ENCODE measurements at regions not wholly inside any gene's neighbourhood (a gene's known extent, or its start where the extent isn't known, plus 50 kb on each side); places are given as distances from the start of the nearest gene placed in this dataset.

GRCh38 chr1:93013145-93014065 is 52.1 kb upstream of the DIPK1A start:
- intact Hi-C loops (cut with micrococcal nuclease): no loop called here

- intact Hi-C loops (cut with micrococcal nuclease): no loop called here
Measured at GRCh38 chr1:93014168-93014567, 52.9 kb upstream of the DIPK1A start.

DNA sequence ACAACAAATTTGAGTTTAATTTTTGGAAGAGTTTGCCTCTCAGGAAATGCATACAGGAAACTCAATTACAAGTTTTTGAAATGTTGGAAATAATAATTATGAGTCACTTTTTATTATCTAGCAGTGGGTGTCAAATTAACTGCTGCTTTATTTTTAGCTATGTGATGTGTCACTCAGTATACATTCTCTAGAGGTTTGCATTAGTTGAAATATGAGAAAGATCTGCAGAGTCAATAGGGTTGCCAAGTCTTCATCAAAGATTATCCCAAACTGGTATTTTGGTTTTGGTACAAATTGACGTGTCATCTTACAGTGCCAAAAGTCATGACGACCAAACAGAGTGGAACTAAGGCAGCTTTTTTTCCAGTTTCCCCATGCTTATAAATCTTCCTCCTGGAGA is 54.3 kb upstream of the DIPK1A start:
- intact Hi-C loops (cut with micrococcal nuclease): no loop called here

DNA sequence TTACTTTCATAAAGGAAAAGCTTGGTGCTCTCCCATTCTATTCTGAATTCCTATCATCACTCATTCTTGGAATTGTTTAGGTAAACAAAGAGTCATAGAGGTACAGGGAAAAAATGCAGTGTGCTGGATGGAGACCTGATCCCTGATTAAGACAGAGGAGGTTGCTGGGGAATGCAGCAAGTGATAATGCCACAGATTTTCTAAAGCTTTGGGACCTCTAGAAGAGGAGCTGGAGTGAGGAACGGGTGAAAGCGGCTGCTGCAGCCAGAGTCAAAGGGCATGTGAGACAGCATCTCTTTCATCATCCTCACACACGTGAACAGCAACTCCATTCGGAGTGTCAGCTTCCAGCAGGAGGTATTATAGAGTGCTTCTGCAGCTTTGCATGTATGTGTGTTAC is 54.9 kb upstream of the DIPK1A start:
- intact Hi-C loops (cut with micrococcal nuclease): no loop called here

DNA sequence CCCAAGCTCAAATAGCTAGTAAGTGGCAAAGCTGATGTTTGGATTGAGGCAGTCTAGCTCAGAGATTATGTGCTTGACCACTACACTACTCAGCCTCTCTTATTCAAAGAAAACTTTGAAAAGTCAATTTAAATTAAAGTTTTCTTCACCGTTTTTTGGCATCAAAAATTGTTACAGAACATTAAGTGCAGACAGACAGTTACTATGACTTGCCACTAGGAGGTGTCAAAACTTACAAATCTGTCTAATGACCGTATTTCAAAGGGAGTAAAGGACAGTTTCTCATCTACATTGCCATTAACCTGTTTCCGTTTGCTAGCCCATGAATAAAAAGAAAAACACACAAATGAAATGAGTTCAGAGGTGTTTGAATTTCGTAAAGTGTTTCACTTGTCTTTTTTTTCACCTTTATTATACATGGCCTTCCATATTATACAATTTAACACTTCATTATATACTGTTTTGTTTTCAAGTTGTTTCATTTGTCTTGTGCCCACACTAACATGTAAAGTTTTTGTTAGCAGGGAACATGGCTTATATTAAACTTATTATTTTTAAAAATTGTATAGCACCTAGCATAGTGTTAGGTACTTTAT is 57.4 kb upstream of the MTF2 start:
- intact Hi-C loops (cut with micrococcal nuclease): loop anchor here (1.0 to 10.0 kb wide), 8 partner anchors 21 to 823 kb away; partner anchors contain the start of genes CCDC18, MTF2 and TMED5

DNA sequence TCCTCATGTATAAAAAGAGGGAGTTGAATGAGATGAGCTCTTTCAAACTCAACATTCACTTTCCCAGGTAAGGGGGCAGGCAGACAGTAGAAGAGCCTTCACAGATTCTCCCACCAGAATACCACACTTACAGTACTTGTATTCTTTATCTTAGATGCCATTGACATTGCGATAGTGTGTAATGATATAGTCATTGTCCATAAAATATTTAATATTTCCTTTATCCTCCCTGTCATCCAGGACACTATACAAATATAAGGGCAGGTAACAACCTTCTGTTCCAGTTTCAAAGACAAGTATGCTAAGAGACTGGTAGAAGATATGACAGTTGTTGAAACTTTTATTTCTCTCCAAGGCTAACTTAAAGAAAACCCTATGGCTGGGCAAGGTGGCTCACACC is 56.5 kb upstream of the MTF2 start:
- intact Hi-C loops (cut with micrococcal nuclease): loop anchor here (5.0 to 10.0 kb wide), 2 partner anchors 105 to 822 kb away; no protein-coding TSS in a partner anchor

- intact Hi-C loops (cut with micrococcal nuclease): loop anchor here (5.0 to 10.0 kb wide), 2 partner anchors 104 to 822 kb away; no protein-coding TSS in a partner anchor
Measured at GRCh38 chr1:93023281-93023680, 55.8 kb upstream of the MTF2 start.

DNA sequence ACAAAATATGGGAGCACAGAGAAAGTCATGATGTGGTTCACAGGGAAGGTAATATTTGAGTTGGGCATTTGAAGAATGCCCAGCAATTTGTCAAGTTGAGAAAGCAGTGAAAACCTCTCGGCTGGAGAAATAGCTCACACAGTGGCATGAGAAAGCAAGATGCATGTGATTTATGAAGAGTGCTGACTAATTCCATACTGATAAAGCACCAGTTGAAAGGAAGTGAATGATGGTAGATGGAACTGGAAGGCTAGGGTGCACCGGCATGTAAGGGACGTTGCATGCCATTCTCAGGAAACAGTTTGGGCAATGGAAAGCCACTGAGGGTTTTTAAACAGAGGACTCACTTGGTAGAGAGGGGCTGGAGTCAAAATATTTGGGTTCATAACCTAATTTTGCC is 53.5 kb upstream of the MTF2 start:
- intact Hi-C loops (cut with micrococcal nuclease): loop anchor here (10.0 kb wide), 1 partner anchor 819 kb away; no protein-coding TSS in a partner anchor

- intact Hi-C loops (cut with micrococcal nuclease): loop anchor here (2.0 to 10.0 kb wide), 2 partner anchors 14 to 816 kb away; no protein-coding TSS in a partner anchor
Measured at GRCh38 chr1:93028542-93028941, 50.5 kb upstream of the MTF2 start.
